ENCODE measurements at regions not wholly inside any gene's neighbourhood (a gene's known extent, or its start where the extent isn't known, plus 50 kb on each side); places are given as distances from the start of the nearest gene placed in this dataset.

DNA sequence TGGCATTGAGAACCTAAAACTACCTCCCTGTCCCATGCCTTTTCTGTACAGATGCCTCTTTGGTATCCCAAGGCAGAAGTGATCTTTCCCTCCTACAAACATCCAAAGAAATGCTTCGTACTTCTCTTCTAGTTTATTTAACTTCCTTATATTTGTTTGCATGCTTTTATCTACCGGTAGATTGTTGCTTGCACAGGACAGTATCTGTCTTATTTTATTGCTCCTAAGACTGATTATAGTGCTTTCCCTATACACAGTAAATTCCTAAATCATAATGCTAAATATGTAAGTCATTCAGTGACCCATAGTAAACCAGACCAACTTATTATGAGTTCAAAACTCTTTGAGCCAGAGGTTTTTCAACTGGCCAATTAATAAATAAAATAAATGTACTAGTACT is 156.9 kb downstream of the PRELID2 start:
- ATAC-seq (no peak), DNase-seq (no peak)
- Histone ChIP-seq H3K4me3 (no peak overlapping the region), H3K27me3 (no peaks in the 10 kb centered on the region), H3K27ac (no peak overlapping the region), H3K9me3 (no peaks in the 10 kb centered on the region), H3K36me3 (no peaks in the 10 kb centered on the region), H3K4me1 (no peaks in the 10 kb centered on the region)
- TF ChIP-seq CTCF (IDR thresholded peaks at IDR 0.05) = no peak
- intact Hi-C loops (cut with DNase I) = no loop called here

DNA sequence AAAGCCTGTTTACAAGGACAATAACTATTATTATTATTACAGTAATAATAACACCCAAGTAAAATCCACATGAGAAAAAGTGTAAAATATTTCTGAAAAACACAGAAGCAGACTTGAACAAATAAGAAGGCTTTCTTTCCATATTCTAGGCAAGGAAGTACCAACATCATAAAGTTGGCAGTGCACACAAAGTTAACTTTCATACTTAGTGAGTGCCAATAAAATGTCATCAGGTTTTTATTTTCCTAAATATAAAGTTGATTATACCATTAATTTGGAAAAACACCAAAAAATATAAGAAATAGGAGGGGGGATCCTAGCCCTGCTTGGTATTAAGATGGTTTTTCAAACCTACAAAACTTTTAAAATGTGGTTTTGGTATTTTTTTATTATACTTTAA is 161.4 kb downstream of the PRELID2 start:
- no peak for DNase-seq
- Histone ChIP-seq H3K4me1 (no peaks in the 10 kb centered on the region), H3K27ac (no peak overlapping the region), H3K9me3 (no peaks in the 10 kb centered on the region), H3K27me3 (no peaks in the 10 kb centered on the region), H3K4me3 (no peak overlapping the region), H3K36me3 (no peaks in the 10 kb centered on the region)
- intact Hi-C loops (cut with DNase I) = no loop called here
- TF ChIP-seq CTCF (IDR thresholded peaks at IDR 0.05) = no peak
- no peak for ATAC-seq

DNA sequence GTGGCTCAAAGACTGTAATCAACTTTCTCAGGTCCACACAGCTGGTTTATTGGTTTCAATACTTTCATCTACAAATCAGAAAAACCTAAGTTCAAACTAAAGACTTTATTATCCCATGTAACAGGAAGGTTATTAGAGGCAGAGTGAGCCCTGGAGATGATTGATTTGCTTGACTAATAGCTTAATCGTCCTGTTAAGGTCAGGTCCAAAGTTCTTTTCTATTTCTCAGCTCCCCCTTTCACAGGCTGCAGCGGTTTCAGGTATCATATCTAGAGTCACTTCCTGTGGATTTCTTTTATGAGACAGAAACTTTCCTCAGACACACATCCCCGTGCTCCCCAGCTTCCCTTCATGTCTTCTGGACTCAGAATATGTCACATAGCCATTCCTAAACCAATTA is 166.4 kb downstream of the PRELID2 start:
- ATAC-seq (no peak), DNase-seq (no peak)
- Histone ChIP-seq H3K27me3 (no peaks in the 10 kb centered on the region), H3K36me3 (no peaks in the 10 kb centered on the region), H3K9me3 (no peaks in the 10 kb centered on the region), H3K27ac (no peak overlapping the region), H3K4me3 (no peak overlapping the region), H3K4me1 (no peaks in the 10 kb centered on the region)
- intact Hi-C loops (cut with DNase I) = no loop called here
- no peak for TF ChIP-seq CTCF (IDR thresholded peaks at IDR 0.05)

DNA sequence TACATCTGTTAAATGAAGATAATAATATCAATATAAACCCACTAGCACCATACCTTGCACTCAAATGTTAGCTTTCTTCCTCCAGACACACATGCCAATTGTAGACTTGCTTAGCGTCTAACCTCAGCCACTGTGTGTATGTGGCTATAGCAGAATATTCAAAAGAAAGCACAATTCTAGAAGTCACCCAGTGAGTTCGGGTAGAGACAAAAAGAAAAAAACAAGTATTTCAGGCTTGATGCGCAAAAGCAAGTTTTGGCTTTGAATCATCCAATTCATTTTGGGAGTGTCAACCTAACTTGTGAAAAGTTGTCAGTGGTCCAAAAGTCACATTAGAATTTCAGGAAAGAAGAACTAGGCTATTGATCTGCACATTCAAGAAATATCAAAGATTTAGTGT is 167.4 kb downstream of the PRELID2 start:
- Histone ChIP-seq H3K4me3 (no peak overlapping the region), H3K4me1 (no peaks in the 10 kb centered on the region), H3K27me3 (no peaks in the 10 kb centered on the region), H3K27ac (no peak overlapping the region), H3K9me3 (no peaks in the 10 kb centered on the region), H3K36me3 (no peaks in the 10 kb centered on the region)
- intact Hi-C loops (cut with DNase I) = no loop called here
- no peak for TF ChIP-seq CTCF (IDR thresholded peaks at IDR 0.05)
- no peak for ATAC-seq
- no peak for DNase-seq

DNA sequence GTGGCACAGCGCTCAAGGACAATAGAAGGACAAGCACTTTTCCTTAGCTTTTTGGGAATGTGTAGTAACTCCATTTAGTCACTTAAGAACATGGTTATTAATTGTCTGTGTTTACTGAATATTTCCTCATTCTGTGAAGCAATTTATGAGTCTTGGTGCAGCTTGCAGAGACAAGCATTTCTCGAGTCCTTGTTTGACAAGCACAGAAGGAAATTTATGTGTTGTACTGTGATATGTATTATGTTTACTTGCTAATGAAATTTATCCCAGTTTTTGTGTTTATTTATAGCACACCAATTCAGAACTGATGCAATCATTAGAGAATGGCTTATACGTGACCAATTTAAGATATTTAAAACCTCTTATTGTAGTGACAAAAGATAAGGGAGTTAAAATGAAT is 168.6 kb downstream of the PRELID2 start:
- no peak overlapping the region for H3K4me3 ChIP-seq
- ATAC-seq (no peak), DNase-seq (no peak)
- H3K27ac ChIP-seq = no peak overlapping the region
- H3K4me1 ChIP-seq = no peaks in the 10 kb centered on the region
- intact Hi-C loops (cut with DNase I) = no loop called here
- no peak for TF ChIP-seq CTCF (IDR thresholded peaks at IDR 0.05)
- no peaks in the 10 kb centered on the region for H3K36me3 ChIP-seq
- H3K27me3 ChIP-seq = no peaks in the 10 kb centered on the region
- H3K9me3 ChIP-seq = no peaks in the 10 kb centered on the region

Data from left lung (tissue), 4 donors.